ENCODE measurements at regions not wholly inside any gene's neighbourhood (a gene's known extent, or its start where the extent isn't known, plus 50 kb on each side); places are given as distances from the start of the nearest gene placed in this dataset.

GRCh38 chr5:130762031-130762430, 403.0 kb downstream of the HINT1 start:
- H3K9me3 ChIP-seq: no peaks in the 10 kb centered on the region
- H3F3A ChIP-seq (replicated peaks; ENCODE audit: insufficient read depth): no peaks in the 10 kb centered on the region
- POLR2A ChIA-PET: no interaction called here
- no peaks in the 10 kb centered on the region for H3K27me3 ChIP-seq (ENCODE audit: insufficient read depth)
- H3K4me2 ChIP-seq: no peak overlapping the region
- H3K9ac ChIP-seq: no peak overlapping the region
- H3K27ac ChIP-seq (ENCODE audit: low read depth in 2 of 2, low read length in 1 of 2): no peak overlapping the region
- H4K20me1 ChIP-seq (ENCODE audit: insufficient read depth): no peaks in the 10 kb centered on the region
- H3K4me3 ChIP-seq (ENCODE audit: low read depth in 2 of 2, low read length in 1 of 2): no peak overlapping the region
- no peak overlapping the region for H2AFZ ChIP-seq (ENCODE audit: low read depth)
- no peak for DNase-seq
- H3K9me2 ChIP-seq: no peaks in the 10 kb centered on the region
- H3K79me2 ChIP-seq (ENCODE audit: insufficient read depth): no peaks in the 10 kb centered on the region
- TF ChIP-seq EP300 (IDR thresholded peaks at IDR 0.05; ENCODE audit: borderline replicate concordance in 1 of 2, low read depth in 1 of 2, low read length in 1 of 2): no peak
- TF ChIP-seq FOXM1 (IDR thresholded peaks at IDR 0.05; ENCODE audit: low read depth): no peak
- no peak for TF ChIP-seq JUND (IDR thresholded peaks at IDR 0.05)
- no peak for TF ChIP-seq TAF1 (IDR thresholded peaks at IDR 0.05; ENCODE audit: borderline replicate concordance, low read depth, low read length)
- no peak for TF ChIP-seq ELF1 (IDR thresholded peaks at IDR 0.05)
- no peak for TF ChIP-seq GABPA (IDR thresholded peaks at IDR 0.05; ENCODE audit: low read depth)
- no peak for TF ChIP-seq MXI1 (IDR thresholded peaks at IDR 0.05; ENCODE audit: low read depth, low read length)
- TF ChIP-seq IRF3 (IDR thresholded peaks at IDR 0.05; ENCODE audit: low read depth, low read length): no peak
- TF ChIP-seq POLR2AphosphoS5 (IDR thresholded peaks at IDR 0.05; ENCODE audit: low read depth, low read length): no peak
- no peak for TF ChIP-seq RXRA (IDR thresholded peaks at IDR 0.05; ENCODE audit: borderline replicate concordance, low read depth)
- TF ChIP-seq TCF12 (IDR thresholded peaks at IDR 0.05): no peak
- TF ChIP-seq SIN3A (IDR thresholded peaks at IDR 0.05; ENCODE audit: borderline replicate concordance, low read depth, low read length): no peak
- TF ChIP-seq YY1 (IDR thresholded peaks at IDR 0.05; ENCODE audit: low read depth): no peak
- no peak for TF ChIP-seq RFX5 (IDR thresholded peaks at IDR 0.05; ENCODE audit: low read length)
- no peak for TF ChIP-seq RAD21 (IDR thresholded peaks at IDR 0.05; ENCODE audit: low read length)
- no peak for TF ChIP-seq PBX3 (IDR thresholded peaks at IDR 0.05)
- no peaks in the 10 kb centered on the region for H3K36me3 ChIP-seq (replicated peaks in 1 of 2; ENCODE audit: control insufficient read depth in 1 of 2, insufficient read depth in 2 of 2, low read length in 1 of 2)
- 0% methylated on average over 1 of the region's 1 CpG for WGBS (ENCODE audit: low lambda C conversion rate)
- CTCF ChIA-PET: no interaction called here
- H3K4me1 ChIP-seq (ENCODE audit: control insufficient read depth in 1 of 2, insufficient read depth in 2 of 2, low read depth in 1 of 2, low read length in 1 of 2): no peaks in the 10 kb centered on the region

GRCh38 chr5:130759061-130759460, 406.0 kb downstream of the HINT1 start:
- DNase-seq: no peak
- H3K27me3 ChIP-seq (ENCODE audit: insufficient read depth): no peaks in the 10 kb centered on the region
- H3K4me3 ChIP-seq (ENCODE audit: low read depth in 2 of 2, low read length in 1 of 2): no peak overlapping the region
- CTCF ChIA-PET: no interaction called here
- H3K4me1 ChIP-seq (ENCODE audit: control insufficient read depth in 1 of 2, insufficient read depth in 2 of 2, low read depth in 1 of 2, low read length in 1 of 2): no peaks in the 10 kb centered on the region
- no peaks in the 10 kb centered on the region for H3K79me2 ChIP-seq (ENCODE audit: insufficient read depth)
- no peaks in the 10 kb centered on the region for H3K9me2 ChIP-seq
- 13% methylated on average over 3 of the region's 3 CpGs for WGBS (ENCODE audit: low lambda C conversion rate)
- no peaks in the 10 kb centered on the region for H4K20me1 ChIP-seq (ENCODE audit: insufficient read depth)
- no peak overlapping the region for H3K9ac ChIP-seq
- H3K36me3 ChIP-seq (replicated peaks in 1 of 2; ENCODE audit: control insufficient read depth in 1 of 2, insufficient read depth in 2 of 2, low read length in 1 of 2): no peaks in the 10 kb centered on the region
- no peaks in the 10 kb centered on the region for H3K9me3 ChIP-seq
- POLR2A ChIA-PET: no interaction called here
- no peak overlapping the region for H2AFZ ChIP-seq (ENCODE audit: low read depth)
- no peaks in the 10 kb centered on the region for H3F3A ChIP-seq (replicated peaks; ENCODE audit: insufficient read depth)
- no peak overlapping the region for H3K27ac ChIP-seq (ENCODE audit: low read depth in 2 of 2, low read length in 1 of 2)
- H3K4me2 ChIP-seq: no peak overlapping the region
- TF ChIP-seq JUND (IDR thresholded peaks at IDR 0.05) (no peak), GABPA (IDR thresholded peaks at IDR 0.05; ENCODE audit: low read depth) (no peak), REST (IDR thresholded peaks at IDR 0.05; ENCODE audit: low read depth, low read length) (no peak), ZBTB33 (IDR thresholded peaks at IDR 0.05; ENCODE audit: borderline replicate concordance, low read depth) (no peak), TCF12 (IDR thresholded peaks at IDR 0.05) (no peak), USF1 (IDR thresholded peaks at IDR 0.05; ENCODE audit: borderline replicate concordance, low read depth) (no peak), MXI1 (IDR thresholded peaks at IDR 0.05; ENCODE audit: low read depth, low read length) (no peak), SIN3A (IDR thresholded peaks at IDR 0.05; ENCODE audit: borderline replicate concordance, low read depth, low read length) (no peak), GATA2 (CRISPR knock-in tag; IDR thresholded peaks at IDR 0.05) (no peak), PBX3 (IDR thresholded peaks at IDR 0.05) (no peak)
